PC-3 (cell line): ENCODE measurements at regions not wholly inside any gene's neighbourhood (a gene's known extent, or its start where the extent isn't known, plus 50 kb on each side); places are given as distances from the start of the nearest gene placed in this dataset.
"Not testable (repeated sequence)": the region's sequence is repeated elsewhere in the genome, so short reads cannot be mapped to it uniquely, and the experiment has no call there.

Source experiments
- EZH2 ChIP-seq: fragments of 300-600 bp; sonication (generic); IDR thresholded peaks from one replicate; pipeline ENCODE4 v1.6.1; 2017; ENCODE audit warnings: antibody characterized with exemption, mild to moderate bottlenecking, low read length; ENCODE audit not compliant: unreplicated experiment
- EZH2phosphoT487 ChIP-seq: fragments of 300-600 bp; sonication (generic); IDR thresholded peaks from 2 replicates; pipeline ENCODE4 v1.6.1; 2018; ENCODE audit warnings: mild to moderate bottlenecking, antibody characterized with exemption, low read length, borderline replicate concordance
- TF ChIP-seq, protein P1 (sequence below): fragments of 300-600 bp; sonication (generic); conservative IDR thresholded peaks from 2 replicates; pipeline ENCODE4 v1.5.1; 2017; ENCODE audit warnings: antibody characterized with exemption, low read depth, mild to moderate bottlenecking, low read length

DNA sequence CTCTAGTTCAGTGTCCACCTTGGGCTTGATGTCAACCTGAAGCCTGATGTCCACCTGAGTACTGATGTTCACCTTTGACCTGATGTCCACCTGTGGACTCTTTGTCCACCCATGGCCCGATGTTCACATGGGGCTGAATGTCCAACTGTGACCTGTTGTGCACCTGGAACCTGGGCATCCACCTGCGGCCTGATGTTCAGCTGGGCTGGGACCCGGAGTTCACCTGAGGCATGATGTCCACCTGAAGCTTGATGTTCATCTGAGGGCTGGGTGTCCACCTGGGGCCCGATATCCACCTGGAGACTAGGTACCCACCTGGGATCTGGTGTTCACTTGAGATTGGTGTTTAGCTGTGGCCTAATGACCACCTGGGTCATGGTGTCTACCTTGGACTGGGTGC lies 231.3 kb downstream of the CCDC74A start:
- TF ChIP-seq, protein P1, sequence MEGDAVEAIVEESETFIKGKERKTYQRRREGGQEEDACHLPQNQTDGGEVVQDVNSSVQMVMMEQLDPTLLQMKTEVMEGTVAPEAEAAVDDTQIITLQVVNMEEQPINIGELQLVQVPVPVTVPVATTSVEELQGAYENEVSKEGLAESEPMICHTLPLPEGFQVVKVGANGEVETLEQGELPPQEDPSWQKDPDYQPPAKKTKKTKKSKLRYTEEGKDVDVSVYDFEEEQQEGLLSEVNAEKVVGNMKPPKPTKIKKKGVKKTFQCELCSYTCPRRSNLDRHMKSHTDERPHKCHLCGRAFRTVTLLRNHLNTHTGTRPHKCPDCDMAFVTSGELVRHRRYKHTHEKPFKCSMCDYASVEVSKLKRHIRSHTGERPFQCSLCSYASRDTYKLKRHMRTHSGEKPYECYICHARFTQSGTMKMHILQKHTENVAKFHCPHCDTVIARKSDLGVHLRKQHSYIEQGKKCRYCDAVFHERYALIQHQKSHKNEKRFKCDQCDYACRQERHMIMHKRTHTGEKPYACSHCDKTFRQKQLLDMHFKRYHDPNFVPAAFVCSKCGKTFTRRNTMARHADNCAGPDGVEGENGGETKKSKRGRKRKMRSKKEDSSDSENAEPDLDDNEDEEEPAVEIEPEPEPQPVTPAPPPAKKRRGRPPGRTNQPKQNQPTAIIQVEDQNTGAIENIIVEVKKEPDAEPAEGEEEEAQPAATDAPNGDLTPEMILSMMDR: not testable (repeated sequence)
- TF ChIP-seq EZH2, EZH2phosphoT487: not testable (repeated sequence)
